HUES6 (cell line): ENCODE measurements at regions not wholly inside any gene's neighbourhood (a gene's known extent, or its start where the extent isn't known, plus 50 kb on each side); places are given as distances from the start of the nearest gene placed in this dataset.

Experiments used
- H3K27ac ChIP-seq: 2 replicates; pipeline ENCODE4 v1.7.0; 2013; ENCODE audit warnings: low read depth, mild to moderate bottlenecking, low read length, inconsistent platforms
- H3K27me3 ChIP-seq: 2 replicates; pipeline ENCODE4 v1.6.1; 2013; ENCODE audit warnings: low read length; ENCODE audit not compliant: control insufficient read depth, insufficient read depth
- H3K36me3 ChIP-seq: 2 replicates; pipeline ENCODE4 v1.6.1; 2013; ENCODE audit warnings: low read length; ENCODE audit not compliant: control insufficient read depth, insufficient read depth
- H3K4me1 ChIP-seq: 2 replicates; pipeline ENCODE4 v1.6.1; 2013; ENCODE audit warnings: low read length; ENCODE audit not compliant: control insufficient read depth, insufficient read depth
- H3K4me3 ChIP-seq: 2 replicates; pipeline ENCODE4 v1.5.1; 2013; ENCODE audit warnings: low read depth, low read length
- H3K9ac ChIP-seq: one replicate; pipeline ENCODE4 v1.6.1; 2013; ENCODE audit warnings: mild to moderate bottlenecking, low read length
- H3K9me3 ChIP-seq: 2 replicates; pipeline ENCODE4 v1.6.1; 2013; ENCODE audit warnings: low read depth, low read length; ENCODE audit not compliant: control insufficient read depth, insufficient read depth

DNA sequence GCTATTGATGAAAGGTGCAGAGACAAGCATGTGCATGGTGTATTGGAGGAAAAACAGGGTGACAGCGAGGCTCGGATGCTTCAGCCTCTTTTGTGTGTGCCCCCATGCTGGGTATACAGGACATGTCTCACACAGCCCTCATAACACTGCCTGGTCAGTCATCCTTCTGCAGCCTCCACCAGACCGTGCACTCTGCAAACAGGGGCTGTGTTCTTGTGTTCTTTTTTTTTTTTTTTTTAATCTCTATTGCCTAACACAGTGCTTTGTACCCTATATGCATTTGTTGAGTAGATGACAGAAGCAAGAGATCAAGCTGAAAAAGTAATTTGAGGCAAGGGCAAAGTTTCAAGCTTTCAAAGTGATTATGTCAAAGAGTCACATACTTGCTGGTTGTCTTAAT is 367.2 kb upstream of the SLITRK1 start:
- H3K4me1 ChIP-seq, result no peaks in the 10 kb centered on the region
- H3K9ac ChIP-seq, result no peak overlapping the region
- peaks cover 15% of the 10 kb centered on the region for H3K9me3 ChIP-seq
- H3K36me3 ChIP-seq, result no peaks in the 10 kb centered on the region
- no peaks in the 10 kb centered on the region for H3K27me3 ChIP-seq
- H3K4me3 ChIP-seq, result no peak overlapping the region
- no peak overlapping the region for H3K27ac ChIP-seq

DNA sequence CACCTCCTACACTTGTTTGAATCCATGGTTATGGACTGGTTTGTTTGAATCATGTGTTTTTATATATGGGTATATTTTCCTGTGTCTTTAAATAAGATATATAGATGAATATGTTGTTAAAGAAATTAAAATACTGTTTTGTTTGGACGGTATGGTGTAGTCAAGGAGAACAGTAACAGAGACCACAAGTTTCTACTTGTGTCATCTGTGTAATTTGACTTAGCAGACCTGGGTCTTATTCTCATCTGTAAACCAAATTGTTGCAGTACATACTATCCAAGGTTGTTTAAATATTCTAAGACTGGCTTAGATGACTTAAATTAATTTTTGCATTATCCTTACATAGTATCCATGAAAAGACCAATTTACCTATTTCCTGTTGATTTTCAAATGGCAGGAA is 361.1 kb upstream of the SLITRK1 start:
- no peak overlapping the region for H3K4me3 ChIP-seq
- no peak overlapping the region for H3K9ac ChIP-seq
- no peaks in the 10 kb centered on the region for H3K36me3 ChIP-seq
- H3K4me1 ChIP-seq, result no peaks in the 10 kb centered on the region
- H3K27ac ChIP-seq, result no peak overlapping the region
- no peaks in the 10 kb centered on the region; the same call in 1 of the 2 replicates for H3K9me3 ChIP-seq
- no peaks in the 10 kb centered on the region for H3K27me3 ChIP-seq

DNA sequence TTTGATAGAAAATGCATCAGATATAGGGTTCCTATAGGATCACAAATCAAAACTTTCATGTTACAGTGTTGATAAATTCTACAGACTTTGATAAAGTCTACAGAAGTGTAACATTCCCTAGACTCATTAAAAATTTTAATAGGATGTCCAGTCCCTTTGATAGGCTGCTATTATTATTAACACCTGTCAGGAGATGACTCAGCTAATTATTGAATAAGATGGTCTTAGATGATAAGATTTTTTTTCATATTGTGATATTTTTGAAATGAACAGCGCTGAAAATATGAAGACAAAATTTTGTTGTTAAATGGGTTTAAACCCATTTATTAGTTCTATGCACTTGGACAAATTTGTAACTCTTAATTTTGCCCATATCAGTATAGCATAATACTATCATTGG is 356.8 kb upstream of the SLITRK1 start:
- Histone ChIP-seq H3K27me3 (no peaks in the 10 kb centered on the region), H3K27ac (no peak overlapping the region), H3K36me3 (no peaks in the 10 kb centered on the region), H3K9me3 (no peaks in the 10 kb centered on the region; the same call in 1 of the 2 replicates), H3K9ac (no peak overlapping the region), H3K4me1 (no peaks in the 10 kb centered on the region), H3K4me3 (no peak overlapping the region)

DNA sequence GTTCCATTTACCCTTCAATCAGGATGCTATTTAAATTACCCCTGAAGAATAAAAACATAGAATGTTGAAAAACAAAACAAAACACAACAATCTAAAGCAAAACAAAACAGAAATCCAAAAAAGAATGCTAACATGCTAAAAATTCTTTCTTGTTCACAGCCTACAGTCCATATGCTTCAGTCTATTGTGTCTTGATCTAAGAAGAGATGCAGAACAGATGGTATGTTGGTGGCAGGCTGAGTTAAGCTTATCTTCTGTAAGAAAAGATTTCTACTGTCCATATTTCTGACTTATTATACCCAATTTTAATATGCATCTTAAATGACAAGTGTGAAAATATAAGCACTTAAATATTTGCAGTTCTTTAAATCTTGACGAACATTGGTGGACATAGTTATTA is 356.1 kb upstream of the SLITRK1 start:
- no peaks in the 10 kb centered on the region for H3K36me3 ChIP-seq
- H3K27me3 ChIP-seq, result no peaks in the 10 kb centered on the region
- no peak overlapping the region for H3K9ac ChIP-seq
- H3K4me3 ChIP-seq, result no peak overlapping the region
- no peak overlapping the region for H3K27ac ChIP-seq
- H3K4me1 ChIP-seq, result no peaks in the 10 kb centered on the region
- no peaks in the 10 kb centered on the region; the same call in 1 of the 2 replicates for H3K9me3 ChIP-seq

DNA sequence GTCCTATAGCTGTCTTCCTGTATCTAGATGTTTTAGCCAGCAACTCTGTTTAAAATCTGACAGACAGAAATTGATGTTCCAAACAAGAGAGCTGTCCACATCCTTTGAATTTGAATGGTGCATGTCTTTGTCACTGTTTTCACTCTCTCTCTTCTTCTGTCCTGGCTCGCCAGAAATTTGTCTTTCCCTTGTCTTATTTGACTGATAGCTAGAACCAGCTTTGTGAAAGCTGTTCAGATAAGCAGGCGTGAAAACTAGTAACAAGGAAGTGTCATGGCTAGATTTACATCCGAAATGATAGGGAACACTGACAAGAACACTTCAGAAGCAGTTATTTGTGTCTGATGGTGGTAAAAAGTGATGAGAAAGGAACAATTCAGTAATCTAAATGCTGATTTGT is 354.9 kb upstream of the SLITRK1 start:
- H3K9ac ChIP-seq, result no peak overlapping the region
- H3K4me1 ChIP-seq, result no peaks in the 10 kb centered on the region
- H3K27me3 ChIP-seq, result no peaks in the 10 kb centered on the region
- no peak overlapping the region for H3K27ac ChIP-seq
- H3K36me3 ChIP-seq, result no peaks in the 10 kb centered on the region
- no peaks in the 10 kb centered on the region; the same call in 1 of the 2 replicates for H3K9me3 ChIP-seq
- no peak overlapping the region for H3K4me3 ChIP-seq

DNA sequence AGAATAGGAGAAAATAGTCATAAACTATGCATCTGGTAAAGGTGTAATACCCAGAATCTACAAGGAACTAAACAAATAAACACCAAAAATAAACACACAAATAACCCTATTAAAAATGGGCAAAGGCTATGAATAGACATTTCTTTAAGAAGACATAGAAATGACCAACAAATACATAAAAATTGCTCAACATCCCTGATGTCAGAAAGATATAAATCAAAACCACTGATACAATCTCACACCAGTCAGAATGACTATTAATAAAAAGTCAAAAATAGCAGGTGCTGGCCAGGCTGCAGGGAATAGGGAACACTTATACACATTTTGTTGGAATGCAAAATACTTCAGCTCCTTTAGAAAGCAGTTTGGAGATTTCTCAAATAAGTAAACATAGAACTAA is 352.1 kb upstream of the SLITRK1 start:
- H3K27ac ChIP-seq, result no peak overlapping the region
- 0 out of 2 replicates have a peak, but pooled peaks cover 3% of the 10 kb centered on the region for H3K4me1 ChIP-seq
- no peaks in the 10 kb centered on the region for H3K27me3 ChIP-seq
- no peak overlapping the region for H3K9ac ChIP-seq
- no peak overlapping the region for H3K4me3 ChIP-seq
- no peaks in the 10 kb centered on the region for H3K36me3 ChIP-seq
- H3K9me3 ChIP-seq, result no peaks in the 10 kb centered on the region

DNA sequence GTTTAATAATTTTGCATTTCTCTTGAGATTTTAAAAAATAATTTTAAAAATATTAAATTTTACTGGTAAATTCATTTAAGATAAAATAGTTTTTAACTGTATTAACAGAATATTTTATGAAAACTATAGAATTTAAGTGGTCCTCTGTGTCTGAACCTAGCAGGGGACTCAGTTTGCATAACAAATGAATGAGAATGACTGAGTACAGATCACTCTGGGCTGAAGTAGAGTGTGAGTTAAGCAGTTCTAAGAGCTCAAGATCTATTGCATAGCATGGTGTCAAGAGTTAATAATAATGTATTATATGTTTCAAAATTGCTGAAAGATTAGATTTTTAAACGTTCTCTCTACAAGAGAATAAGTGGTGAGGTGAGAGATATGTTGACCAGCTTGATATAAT is 348.3 kb upstream of the SLITRK1 start:
- H3K9ac ChIP-seq, result no peak overlapping the region
- no peaks in the 10 kb centered on the region for H3K36me3 ChIP-seq
- H3K4me1 ChIP-seq, result 0 out of 2 replicates have a peak, but pooled peaks cover 3% of the 10 kb centered on the region
- no peaks in the 10 kb centered on the region for H3K9me3 ChIP-seq
- H3K27me3 ChIP-seq, result no peaks in the 10 kb centered on the region
- no peak overlapping the region for H3K27ac ChIP-seq
- H3K4me3 ChIP-seq, result no peak overlapping the region

DNA sequence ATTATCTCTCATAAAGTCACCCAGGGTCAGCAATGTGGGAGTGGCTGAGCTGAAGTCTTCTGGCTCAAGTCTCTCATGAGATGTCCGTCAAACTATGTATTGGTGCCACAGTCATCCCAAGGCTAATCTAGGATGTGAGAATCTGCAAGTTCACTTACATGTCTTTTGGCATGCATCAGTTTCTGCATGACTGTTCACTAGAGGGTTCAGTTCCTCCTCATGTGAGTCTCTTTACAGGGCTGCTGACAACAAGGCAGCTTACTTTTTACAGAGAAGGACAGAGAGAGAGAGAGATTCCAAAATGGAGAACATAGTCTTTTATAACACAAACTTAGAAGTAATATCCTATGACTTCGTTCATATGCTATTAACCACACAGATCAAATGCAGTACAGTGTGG is 328.8 kb upstream of the SLITRK1 start:
- no peaks in the 10 kb centered on the region for H3K9me3 ChIP-seq
- H3K4me3 ChIP-seq, result no peak overlapping the region
- H3K36me3 ChIP-seq, result no peaks in the 10 kb centered on the region
- H3K27ac ChIP-seq, result no peak overlapping the region
- no peaks in the 10 kb centered on the region; the same call in 1 of the 2 replicates for H3K4me1 ChIP-seq
- H3K9ac ChIP-seq, result no peak overlapping the region
- H3K27me3 ChIP-seq, result no peaks in the 10 kb centered on the region

DNA sequence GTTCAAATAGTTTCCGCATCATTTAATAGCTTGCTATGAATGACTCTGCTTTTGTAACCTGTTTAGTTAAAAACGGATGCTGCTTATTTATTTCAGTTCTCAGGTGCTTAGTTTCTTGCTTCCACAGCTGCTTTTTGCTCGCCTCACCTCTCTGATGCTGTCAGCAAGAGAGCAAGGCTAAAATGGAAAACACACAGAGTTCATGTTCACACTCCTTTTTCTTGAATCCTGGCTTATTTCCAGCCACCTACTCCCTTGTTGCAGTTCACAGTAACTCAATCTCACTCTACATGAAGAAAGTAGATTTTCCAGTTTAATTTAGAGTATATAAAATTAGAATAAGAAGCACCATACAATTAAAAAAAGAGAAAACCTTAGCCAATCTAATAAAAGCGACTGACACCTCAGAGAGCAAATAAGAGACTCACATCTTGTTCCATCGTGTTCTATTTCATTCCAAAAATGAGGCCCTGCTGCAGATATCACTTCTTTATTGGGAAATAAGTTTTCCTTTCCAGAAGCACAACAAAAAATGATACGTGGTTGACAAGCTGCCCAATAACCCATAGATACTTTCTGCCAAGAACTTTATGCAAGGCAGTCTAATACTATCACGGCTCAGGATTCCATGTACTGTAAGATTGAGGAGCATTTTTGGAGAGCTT is 326.1 kb upstream of the SLITRK1 start:
- Histone ChIP-seq H3K4me3 (no peak overlapping the region), H3K36me3 (no peaks in the 10 kb centered on the region), H3K4me1 (no peaks in the 10 kb centered on the region; the same call in 1 of the 2 replicates), H3K9me3 (no peaks in the 10 kb centered on the region), H3K27me3 (no peaks in the 10 kb centered on the region), H3K9ac (no peak overlapping the region), H3K27ac (no peak overlapping the region)

DNA sequence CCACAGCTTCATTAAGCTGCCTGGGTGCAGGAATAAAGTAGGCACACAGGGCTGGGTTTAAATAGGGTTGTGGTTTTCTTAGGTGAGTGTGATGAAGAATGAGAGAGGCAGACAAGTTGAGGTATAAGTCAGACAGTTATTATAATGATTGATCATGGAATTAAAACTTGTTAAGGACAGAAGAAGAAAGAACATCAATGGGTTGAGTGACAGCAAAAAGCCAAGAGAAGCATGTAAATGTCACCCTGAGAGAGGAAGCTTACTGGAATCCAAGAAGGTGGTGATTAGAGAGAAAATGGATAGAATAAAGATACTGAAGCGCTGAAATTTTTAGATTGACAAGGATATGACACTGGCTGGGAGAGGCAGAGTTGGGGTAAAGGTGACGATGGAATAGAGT is 325.2 kb upstream of the SLITRK1 start:
- no peak overlapping the region for H3K4me3 ChIP-seq
- no peaks in the 10 kb centered on the region for H3K27me3 ChIP-seq
- no peaks in the 10 kb centered on the region for H3K9me3 ChIP-seq
- no peak overlapping the region for H3K9ac ChIP-seq
- H3K4me1 ChIP-seq, result no peaks in the 10 kb centered on the region; the same call in 1 of the 2 replicates
- no peaks in the 10 kb centered on the region for H3K36me3 ChIP-seq
- no peak overlapping the region for H3K27ac ChIP-seq

DNA sequence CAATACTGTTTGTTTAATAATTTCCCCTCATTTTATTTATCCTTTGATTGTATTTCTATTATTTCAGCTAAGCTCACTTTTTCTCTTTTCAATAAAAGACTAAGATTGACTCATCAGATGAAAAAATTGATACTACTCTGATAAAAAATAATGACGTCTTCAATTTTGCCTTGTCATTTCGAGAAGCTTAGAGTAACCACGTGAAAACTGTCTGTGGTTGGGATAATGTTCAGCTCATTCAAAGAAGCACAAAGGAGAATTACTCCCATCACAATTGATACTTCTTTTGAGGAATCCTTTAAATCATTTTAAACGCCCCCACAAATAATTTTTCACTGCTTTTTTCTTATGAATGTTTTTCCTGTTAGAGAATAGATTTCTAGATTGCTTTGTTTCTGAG is 318.7 kb upstream of the SLITRK1 start:
- Histone ChIP-seq H3K27ac (no peak overlapping the region), H3K27me3 (no peaks in the 10 kb centered on the region), H3K9ac (no peak overlapping the region), H3K4me1 (no peaks in the 10 kb centered on the region), H3K4me3 (no peak overlapping the region), H3K36me3 (no peaks in the 10 kb centered on the region), H3K9me3 (no peaks in the 10 kb centered on the region)
